OCI-LY7 (cell line): ENCODE measurements at regions not wholly inside any gene's neighbourhood (a gene's known extent, or its start where the extent isn't known, plus 50 kb on each side); places are given as distances from the start of the nearest gene placed in this dataset.

Source experiments
- CTCF ChIP-seq: fragments of 200-600 bp; sonication (generic); conservative IDR thresholded peaks from 2 replicates; pipeline ENCODE4 v1.5.1; 2014; ENCODE audit warnings: mild to moderate bottlenecking, antibody characterized with exemption, low read length, moderate library complexity, mixed read lengths
- EZH2phosphoT487 ChIP-seq: fragments of 200-600 bp; sonication (generic); IDR thresholded peaks from 2 replicates; pipeline ENCODE4 v1.6.1; 2018; ENCODE audit warnings: low read depth, borderline replicate concordance, mild to moderate bottlenecking, mixed run types, antibody characterized with exemption, low read length, moderate library complexity, mixed read lengths

- no peak for TF ChIP-seq EZH2phosphoT487
- no peak for TF ChIP-seq CTCF
These were observed 100.1 kb downstream of the MAB21L3 start for GRCh38 chr1:116211294-116211693.
